ENCODE measurements at regions not wholly inside any gene's neighbourhood (a gene's known extent, or its start where the extent isn't known, plus 50 kb on each side); places are given as distances from the start of the nearest gene placed in this dataset.

DNA sequence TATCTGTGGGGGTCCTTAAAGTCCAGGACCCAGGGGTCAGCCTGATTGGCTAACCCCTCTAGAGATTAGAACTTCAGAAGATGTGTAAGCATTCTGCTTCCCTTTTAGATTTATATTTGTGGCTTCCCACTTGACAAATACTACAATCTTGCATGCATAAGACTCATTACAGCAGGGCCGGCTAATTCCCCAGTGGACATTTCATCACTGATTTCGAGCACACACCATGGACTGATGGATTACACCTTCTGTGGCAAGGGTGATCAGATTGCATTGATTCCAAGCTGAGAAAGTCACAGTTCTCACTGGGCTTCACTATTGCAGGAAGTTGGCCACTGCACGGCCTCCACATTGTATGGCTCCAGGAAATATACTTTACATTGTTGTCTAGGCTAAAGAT is 65.8 kb upstream of the DAPK1 start:
- H3K27me3 ChIP-seq (replicated peaks; ENCODE audit: insufficient read depth): no peaks in the 10 kb centered on the region
- no peaks in the 10 kb centered on the region for H3K36me3 ChIP-seq
- no peak overlapping the region for H3K27ac ChIP-seq
- no peaks in the 10 kb centered on the region for H3K4me1 ChIP-seq (ENCODE audit: control insufficient read depth in 1 of 2, low read depth in 2 of 2)
- H3K9me3 ChIP-seq: no peaks in the 10 kb centered on the region
- no peak for ATAC-seq (ENCODE audit: insufficient number of reproducible peaks, low FRiP score, low read depth)
- no peak overlapping the region for H3K4me3 ChIP-seq
- TF ChIP-seq, protein P1, sequence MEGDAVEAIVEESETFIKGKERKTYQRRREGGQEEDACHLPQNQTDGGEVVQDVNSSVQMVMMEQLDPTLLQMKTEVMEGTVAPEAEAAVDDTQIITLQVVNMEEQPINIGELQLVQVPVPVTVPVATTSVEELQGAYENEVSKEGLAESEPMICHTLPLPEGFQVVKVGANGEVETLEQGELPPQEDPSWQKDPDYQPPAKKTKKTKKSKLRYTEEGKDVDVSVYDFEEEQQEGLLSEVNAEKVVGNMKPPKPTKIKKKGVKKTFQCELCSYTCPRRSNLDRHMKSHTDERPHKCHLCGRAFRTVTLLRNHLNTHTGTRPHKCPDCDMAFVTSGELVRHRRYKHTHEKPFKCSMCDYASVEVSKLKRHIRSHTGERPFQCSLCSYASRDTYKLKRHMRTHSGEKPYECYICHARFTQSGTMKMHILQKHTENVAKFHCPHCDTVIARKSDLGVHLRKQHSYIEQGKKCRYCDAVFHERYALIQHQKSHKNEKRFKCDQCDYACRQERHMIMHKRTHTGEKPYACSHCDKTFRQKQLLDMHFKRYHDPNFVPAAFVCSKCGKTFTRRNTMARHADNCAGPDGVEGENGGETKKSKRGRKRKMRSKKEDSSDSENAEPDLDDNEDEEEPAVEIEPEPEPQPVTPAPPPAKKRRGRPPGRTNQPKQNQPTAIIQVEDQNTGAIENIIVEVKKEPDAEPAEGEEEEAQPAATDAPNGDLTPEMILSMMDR (IDR thresholded peaks at IDR 0.05): no peak
- no peak for DNase-seq (ENCODE audit: low spot score)

DNA sequence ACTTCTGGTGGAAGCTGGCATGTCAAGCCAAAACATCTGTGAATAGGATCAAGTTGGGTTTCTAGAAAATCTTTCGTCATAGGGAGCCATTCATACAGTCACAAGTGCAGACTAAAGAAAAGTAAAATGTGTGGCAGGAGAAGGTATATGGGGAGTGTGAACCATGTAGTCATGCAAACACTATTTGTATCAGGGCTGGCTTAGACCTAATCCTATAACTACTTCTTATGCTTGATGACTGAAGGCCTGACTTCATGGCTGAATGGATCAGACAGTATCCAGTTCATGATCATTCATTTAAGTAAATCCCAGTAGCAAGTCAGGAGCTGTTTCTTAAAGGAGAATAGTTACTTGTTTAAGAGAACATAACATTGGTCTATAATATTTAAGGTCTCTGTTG is 63.8 kb upstream of the DAPK1 start:
- DNase-seq (ENCODE audit: low spot score) (no peak), ATAC-seq (ENCODE audit: insufficient number of reproducible peaks, low FRiP score, low read depth) (no peak)
- no peaks in the 10 kb centered on the region for H3K4me1 ChIP-seq (ENCODE audit: control insufficient read depth in 1 of 2, low read depth in 2 of 2)
- no peaks in the 10 kb centered on the region for H3K9me3 ChIP-seq
- no peaks in the 10 kb centered on the region for H3K27me3 ChIP-seq (replicated peaks; ENCODE audit: insufficient read depth)
- H3K27ac ChIP-seq: no peak overlapping the region
- TF ChIP-seq, protein P1 (IDR thresholded peaks at IDR 0.05): no peak
- no peak overlapping the region for H3K4me3 ChIP-seq
- H3K36me3 ChIP-seq: no peaks in the 10 kb centered on the region

- no peaks in the 10 kb centered on the region for H3K4me1 ChIP-seq (ENCODE audit: control insufficient read depth in 1 of 2, low read depth in 2 of 2)
- H3K36me3 ChIP-seq: no peaks in the 10 kb centered on the region
- no peak for DNase-seq (ENCODE audit: low spot score)
- H3K27ac ChIP-seq: no peak overlapping the region
- ATAC-seq (ENCODE audit: insufficient number of reproducible peaks, low FRiP score, low read depth): no peak
- TF ChIP-seq, protein P1 (IDR thresholded peaks at IDR 0.05): no peak
- H3K4me3 ChIP-seq: no peak overlapping the region
- no peaks in the 10 kb centered on the region for H3K27me3 ChIP-seq (replicated peaks; ENCODE audit: insufficient read depth)
- H3K9me3 ChIP-seq: no peaks in the 10 kb centered on the region
Observed at GRCh38 chr9:87434366-87434765, 63.3 kb upstream of the DAPK1 start.

DNA sequence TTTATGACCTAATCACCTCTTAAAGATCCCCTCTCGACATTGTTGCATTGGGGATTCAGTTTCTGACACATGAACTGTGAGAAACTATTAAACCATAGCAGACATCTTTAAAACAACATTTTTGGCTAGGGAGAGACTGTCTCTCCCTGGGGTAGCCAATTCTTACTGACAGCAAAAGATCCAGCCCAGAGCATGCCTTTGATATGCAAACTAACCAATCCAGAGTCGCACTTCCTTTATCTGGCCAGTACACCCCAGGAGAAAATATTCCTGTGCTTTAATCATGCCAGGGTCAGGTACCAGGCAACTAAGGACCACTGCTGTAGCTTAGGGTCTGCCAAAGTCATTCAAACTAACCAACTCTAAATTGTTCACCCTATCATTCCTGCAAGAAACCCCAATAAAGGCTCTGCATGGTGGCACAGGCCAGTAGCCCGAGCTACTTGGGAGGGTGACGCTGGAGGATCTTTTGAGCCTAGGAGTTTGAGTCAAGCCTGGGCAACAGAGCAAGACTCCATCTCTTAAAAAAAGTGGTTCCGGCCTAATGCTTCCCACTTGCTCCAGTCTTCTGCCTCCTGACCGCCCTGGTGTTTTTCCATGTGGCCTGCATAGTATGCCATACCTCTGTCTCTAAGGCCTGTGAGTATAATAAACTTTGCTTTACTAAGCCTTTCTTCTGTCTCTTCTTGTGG is 62.3 kb upstream of the DAPK1 start:
- Histone ChIP-seq H3K4me3 (no peak overlapping the region), H3K9me3 (no peaks in the 10 kb centered on the region), H3K27me3 (replicated peaks; ENCODE audit: insufficient read depth) (no peaks in the 10 kb centered on the region), H3K4me1 (ENCODE audit: control insufficient read depth in 1 of 2, low read depth in 2 of 2) (no peaks in the 10 kb centered on the region), H3K36me3 (no peaks in the 10 kb centered on the region), H3K27ac (no peak overlapping the region)
- TF ChIP-seq, protein P1 (IDR thresholded peaks at IDR 0.05): no peak
- ATAC-seq (ENCODE audit: insufficient number of reproducible peaks, low FRiP score, low read depth) (no peak), DNase-seq (ENCODE audit: low spot score) (no peak)

DNA sequence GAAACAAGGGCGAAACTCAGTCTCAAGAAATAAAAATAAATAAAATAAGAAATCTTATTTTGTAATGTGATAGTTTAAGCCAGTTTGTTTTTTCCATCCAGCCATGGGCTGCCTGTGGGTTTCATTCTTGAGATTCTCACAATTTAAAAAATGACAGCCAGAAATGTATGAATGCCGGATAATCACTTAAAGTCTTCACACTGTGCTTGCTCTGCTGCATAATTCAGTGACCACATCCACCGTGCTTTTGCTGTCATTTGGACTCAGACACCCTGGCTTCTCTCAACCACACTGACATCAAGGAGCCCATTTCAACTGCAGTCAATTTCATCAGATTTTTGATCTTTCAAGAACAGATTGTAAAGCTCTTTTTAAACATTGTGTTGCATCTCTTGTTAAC is 61.0 kb upstream of the DAPK1 start:
- no peaks in the 10 kb centered on the region for H3K27me3 ChIP-seq (replicated peaks; ENCODE audit: insufficient read depth)
- no peaks in the 10 kb centered on the region for H3K36me3 ChIP-seq
- no peak overlapping the region for H3K4me3 ChIP-seq
- no peak for DNase-seq (ENCODE audit: low spot score)
- no peaks in the 10 kb centered on the region for H3K9me3 ChIP-seq
- TF ChIP-seq, protein P1 (IDR thresholded peaks at IDR 0.05): no peak
- no peak overlapping the region for H3K27ac ChIP-seq
- no peaks in the 10 kb centered on the region for H3K4me1 ChIP-seq (ENCODE audit: control insufficient read depth in 1 of 2, low read depth in 2 of 2)
- ATAC-seq (ENCODE audit: insufficient number of reproducible peaks, low FRiP score, low read depth): no peak
